GM23338 (cell line): ENCODE measurements at regions not wholly inside any gene's neighbourhood (a gene's known extent, or its start where the extent isn't known, plus 50 kb on each side); places are given as distances from the start of the nearest gene placed in this dataset.

Experiments
- ATAC-seq: fragments of 200-7000 bp; cut with Tn5 transposase; 3 replicates; pipeline ENCODE4 v1.9.1; 2020
- DNase-seq: peaks from one replicate; pipeline ENCODE4 v3.0.0-alpha.2; 2015; ENCODE audit warnings: low spot score
- H2AFZ ChIP-seq: fragments of 200-600 bp; sonication (generic); 2 replicates; pipeline ENCODE4 v1.8.0; 2016; ENCODE audit warnings: antibody characterized with exemption, mild to moderate bottlenecking, moderate library complexity
- H3F3A ChIP-seq: fragments of 200-600 bp; sonication (generic); replicated peaks from 2 replicates; pipeline ENCODE4 v1.8.0; 2017; ENCODE audit warnings: antibody characterized with exemption, mixed run types, low read depth
- H3K27ac ChIP-seq: fragments of 200-600 bp; sonication (generic); 2 replicates; pipeline ENCODE4 v1.6.1; 2016; ENCODE audit warnings: low read depth
- H3K27me3 ChIP-seq: fragments of 200-600 bp; sonication (generic); 2 replicates; pipeline ENCODE4 v1.8.0; 2016; ENCODE audit warnings: mild to moderate bottlenecking, mixed run types, moderate library complexity; ENCODE audit not compliant: insufficient read depth
- H3K36me3 ChIP-seq: fragments of 200-600 bp; sonication (generic); 2 replicates; pipeline ENCODE4 v1.8.0; 2016; ENCODE audit warnings: mild to moderate bottlenecking; ENCODE audit not compliant: insufficient read depth
- H3K4me1 ChIP-seq: fragments of 200-600 bp; sonication (generic); 2 replicates; pipeline ENCODE4 v1.8.0; 2016; ENCODE audit warnings: mild to moderate bottlenecking, moderate library complexity; ENCODE audit not compliant: insufficient read depth
- H3K4me2 ChIP-seq: fragments of 200-600 bp; sonication (generic); 2 replicates; pipeline ENCODE4 v1.7.1; 2017; ENCODE audit warnings: mixed run types
- H3K4me3 ChIP-seq: fragments of 200-600 bp; sonication (generic); 2 replicates; pipeline ENCODE4 v1.6.1; 2016; ENCODE audit warnings: mixed run types
- H3K79me2 ChIP-seq: fragments of 200-600 bp; sonication (generic); replicated peaks from 2 replicates; pipeline ENCODE4 v1.8.0; 2017; ENCODE audit warnings: mild to moderate bottlenecking; ENCODE audit not compliant: insufficient read depth
- H3K9me2 ChIP-seq: fragments of 200-600 bp; sonication (generic); 2 replicates; pipeline ENCODE4 v1.8.0; 2017; ENCODE audit not compliant: insufficient read depth
- H4K20me1 ChIP-seq: fragments of 200-600 bp; sonication (generic); replicated peaks from 2 replicates; pipeline ENCODE4 v1.8.0; 2017; ENCODE audit warnings: mild to moderate bottlenecking; ENCODE audit not compliant: insufficient read depth
- H3K27ac Mint-ChIP-seq: 2 replicates; pipeline ENCODE4 v1.8.0; 2020; ENCODE audit warnings: inconsistent platforms, mild to moderate bottlenecking, moderate library complexity, mixed read lengths
- H3K27me3 Mint-ChIP-seq: 3 replicates; pipeline ENCODE4 v1.8.0; 2022; ENCODE audit warnings: low read depth, mild to moderate bottlenecking, moderate library complexity, mixed read lengths, inconsistent platforms; ENCODE audit not compliant: insufficient read depth, poor library complexity
- H3K36me3 Mint-ChIP-seq: 3 replicates; pipeline ENCODE4 v1.8.0; 2021; ENCODE audit warnings: low read depth, mild to moderate bottlenecking, inconsistent platforms, moderate library complexity, mixed read lengths
- H3K4me1 Mint-ChIP-seq: 3 replicates; pipeline ENCODE4 v1.8.0; 2020; ENCODE audit warnings: mild to moderate bottlenecking, inconsistent platforms, mixed read lengths
- H3K4me3 Mint-ChIP-seq: 3 replicates; pipeline ENCODE4 v1.8.0; 2021; ENCODE audit warnings: moderate library complexity, mild to moderate bottlenecking, inconsistent platforms, mixed read lengths
- H3K9me3 Mint-ChIP-seq: 3 replicates; pipeline ENCODE4 v1.8.0; 2020; ENCODE audit warnings: moderate library complexity, mild to moderate bottlenecking, inconsistent platforms, mixed read lengths
- CREB1 ChIP-seq: fragments of 250-450 bp; sonication (Bioruptor Pico); IDR thresholded peaks from 2 replicates; pipeline ENCODE4 v1.5.0; 2020; ENCODE audit warnings: low read depth, mild to moderate bottlenecking, moderate library complexity
- ETS1 ChIP-seq: IDR thresholded peaks from 2 replicates; pipeline ENCODE4 v1.6.1; 2016; ENCODE audit warnings: antibody characterized with exemption
- EZH2 ChIP-seq: fragments of 200-600 bp; sonication (generic); IDR thresholded peaks from one replicate; pipeline ENCODE4 v1.8.0; 2017; ENCODE audit warnings: antibody characterized with exemption, mild to moderate bottlenecking, low read depth; ENCODE audit not compliant: unreplicated experiment
- JUNB ChIP-seq: IDR thresholded peaks from one replicate; pipeline ENCODE4 v1.6.1; 2016; ENCODE audit warnings: antibody characterized with exemption; ENCODE audit not compliant: unreplicated experiment
- NANOG ChIP-seq: IDR thresholded peaks from 2 replicates; pipeline ENCODE4 v1.6.1; 2016; ENCODE audit warnings: antibody characterized with exemption, borderline replicate concordance
- POLR2AphosphoS5 ChIP-seq: IDR thresholded peaks from 2 replicates; pipeline ENCODE4 v1.6.1; 2016; ENCODE audit warnings: antibody characterized with exemption, low read depth
- REST ChIP-seq: IDR thresholded peaks from one replicate; pipeline ENCODE4 v1.6.1; 2018; ENCODE audit warnings: antibody characterized with exemption; ENCODE audit not compliant: unreplicated experiment
- STAT1 ChIP-seq: IDR thresholded peaks from one replicate; pipeline ENCODE4 v1.6.1; 2016; ENCODE audit warnings: antibody characterized with exemption; ENCODE audit not compliant: unreplicated experiment
- ZNF114 ChIP-seq: fragments of 250-450 bp; sonication (Bioruptor Pico); IDR thresholded peaks from 2 replicates; pipeline ENCODE4 v1.5.0; 2020; ENCODE audit warnings: mild to moderate bottlenecking, moderate library complexity

- Mint-ChIP-seq H3K9me3 (no peaks in the 10 kb centered on the region), H3K36me3 (no peaks in the 10 kb centered on the region), H3K4me3 (no peak overlapping the region), H3K27me3 (peaks cover 2% of the 10 kb centered on the region), H3K27ac (0 out of 2 replicates have a peak overlapping the region, but pooled peaks have one; percentile 20), H3K4me1 (peaks cover 41% of the 10 kb centered on the region)
- no peaks in the 10 kb centered on the region for H3K79me2 ChIP-seq
- ATAC-seq: no peak
- H3K4me1 ChIP-seq: peaks cover 21% of the 10 kb centered on the region
- no peak overlapping the region for H3K4me3 ChIP-seq
- H3F3A ChIP-seq: no peaks in the 10 kb centered on the region
- DNase-seq: no peak
- TF ChIP-seq REST: no peak
- no peak for TF ChIP-seq ETS1
- no peak overlapping the region for H2AFZ ChIP-seq
- H3K27ac ChIP-seq: no peak overlapping the region
- H4K20me1 ChIP-seq: no peaks in the 10 kb centered on the region
- no peaks in the 10 kb centered on the region for H3K36me3 ChIP-seq
- no peaks in the 10 kb centered on the region for H3K9me2 ChIP-seq
- H3K4me2 ChIP-seq: no peak overlapping the region
- H3K27me3 ChIP-seq: no peaks in the 10 kb centered on the region
Measured at GRCh38 chr6:133051240-133051639, 189.9 kb upstream of the EYA4 start.

GRCh38 chr6:133052465-133052864, 188.7 kb upstream of the EYA4 start:
- Histone ChIP-seq H3F3A (no peaks in the 10 kb centered on the region), H3K27me3 (no peaks in the 10 kb centered on the region), H3K79me2 (no peaks in the 10 kb centered on the region), H3K4me3 (no peak overlapping the region), H3K4me2 (no peak overlapping the region), H4K20me1 (no peaks in the 10 kb centered on the region), H3K36me3 (no peaks in the 10 kb centered on the region), H2AFZ (no peak overlapping the region), H3K9me2 (no peaks in the 10 kb centered on the region), H3K4me1 (peaks cover 24% of the 10 kb centered on the region), H3K27ac (no peak overlapping the region)
- TF ChIP-seq POLR2AphosphoS5 (no peak), ZNF114 (no peak)
- peaks cover 2% of the 10 kb centered on the region for H3K27me3 Mint-ChIP-seq
- no peak overlapping the region for H3K4me3 Mint-ChIP-seq
- H3K27ac Mint-ChIP-seq: no peak overlapping the region
- DNase-seq: no peak
- H3K4me1 Mint-ChIP-seq: peaks cover 50% of the 10 kb centered on the region
- H3K9me3 Mint-ChIP-seq: no peaks in the 10 kb centered on the region
- no peaks in the 10 kb centered on the region for H3K36me3 Mint-ChIP-seq
- ATAC-seq: no peak

- H3K27ac ChIP-seq: peak overlapping the region; percentile 94
- no peaks in the 10 kb centered on the region for H3K9me3 Mint-ChIP-seq
- DNase-seq (peak; percentile 68), ATAC-seq (peak; percentile 99)
- H3K27me3 Mint-ChIP-seq: peaks cover 2% of the 10 kb centered on the region
- no peaks in the 10 kb centered on the region for H3K36me3 Mint-ChIP-seq
- H3F3A ChIP-seq: no peaks in the 10 kb centered on the region
- peak overlapping the region; percentile 47 for H3K4me3 Mint-ChIP-seq
- peaks cover 24% of the 10 kb centered on the region for H3K4me1 ChIP-seq
- H3K79me2 ChIP-seq: no peaks in the 10 kb centered on the region
- peaks cover 43% of the 10 kb centered on the region for H3K4me1 Mint-ChIP-seq
- peak overlapping the region; percentile 68 for H3K4me2 ChIP-seq
- no peaks in the 10 kb centered on the region for H3K27me3 ChIP-seq
- no peaks in the 10 kb centered on the region for H4K20me1 ChIP-seq
- peak overlapping the region; percentile 90 for H3K27ac Mint-ChIP-seq
- no peaks in the 10 kb centered on the region for H3K36me3 ChIP-seq
- 0 out of 2 replicates have a peak, but pooled peaks cover 4% of the 10 kb centered on the region for H3K9me2 ChIP-seq
- peak overlapping the region; percentile 93 for H2AFZ ChIP-seq
- H3K4me3 ChIP-seq: 0 out of 2 replicates have a peak overlapping the region, but pooled peaks have one; percentile 25
- no peak; the same call in 1 of the 2 replicates for TF ChIP-seq NANOG
- TF ChIP-seq CREB1 (CRISPR knock-in tag): no peak
- TF ChIP-seq REST: no peak
- no peak for TF ChIP-seq POLR2AphosphoS5
- TF ChIP-seq ZNF114: no peak; the same call in 1 of the 2 replicates
- no peak for TF ChIP-seq EZH2
- no peak for TF ChIP-seq STAT1
- no peak for TF ChIP-seq JUNB
- TF ChIP-seq ETS1: no peak
Measured at GRCh38 chr6:133055441-133055966, 185.7 kb upstream of the EYA4 start.
